ENCODE measurements at regions not wholly inside any gene's neighbourhood (a gene's known extent, or its start where the extent isn't known, plus 50 kb on each side); places are given as distances from the start of the nearest gene placed in this dataset.
"Not testable (repeated sequence)": the region's sequence is repeated elsewhere in the genome, so short reads cannot be mapped to it uniquely, and the experiment has no call there.

- no peak for DNase-seq (ENCODE audit: low read depth)
Measured at GRCh38 chr12:76177821-76178220, 93.3 kb upstream of the NAP1L1 start.

DNA sequence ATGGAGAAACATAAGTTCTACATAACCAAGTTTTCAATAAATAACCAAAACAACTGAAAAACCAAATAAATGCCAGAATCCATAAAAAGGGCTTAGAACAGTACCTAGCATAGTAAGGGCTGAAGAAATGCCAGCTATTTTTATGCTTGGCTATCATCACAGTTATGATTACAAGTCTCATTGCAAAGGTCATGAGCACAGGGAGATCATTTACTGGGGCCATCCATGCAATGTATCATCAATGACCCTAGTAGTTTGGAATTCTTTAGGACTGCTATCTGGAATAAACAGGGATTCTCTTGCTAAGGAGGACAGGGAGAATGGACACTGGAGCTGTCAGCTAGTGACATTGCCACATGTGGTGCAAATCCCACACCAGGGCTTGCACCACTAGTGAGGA is 92.5 kb upstream of the NAP1L1 start:
- DNase-seq (ENCODE audit: low read depth), result no peak

- not testable (repeated sequence) for DNase-seq (ENCODE audit: low read depth)
Measured at GRCh38 chr12:76175946-76176345, 91.5 kb upstream of the NAP1L1 start.

DNA sequence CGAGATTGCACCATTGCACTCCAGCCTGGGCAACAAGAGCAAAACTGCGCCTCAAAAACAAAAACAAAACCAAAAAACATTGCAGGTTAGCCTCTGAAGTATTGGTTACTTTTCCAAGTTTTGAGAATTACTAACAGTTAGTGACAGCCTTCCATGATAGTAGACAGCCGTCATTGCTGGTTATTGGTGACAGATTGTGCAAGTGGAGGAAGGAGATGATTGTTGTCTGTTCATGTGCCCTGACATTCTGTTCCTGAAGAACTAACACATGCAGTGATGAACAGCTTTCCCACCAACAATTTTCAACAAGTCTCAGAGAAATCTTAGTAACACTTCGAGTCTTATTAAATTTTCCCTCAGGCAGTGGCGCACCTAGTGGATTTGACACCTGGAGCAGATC is 89.3 kb upstream of the NAP1L1 start:
- no peak for DNase-seq (ENCODE audit: low read depth)

GRCh38 chr12:76158518-76159321 is 74.2 kb upstream of the NAP1L1 start:
- DNase-seq (ENCODE audit: low read depth), result peak; percentile 15

- no peak for DNase-seq (ENCODE audit: low read depth)
Measured at GRCh38 chr12:76156726-76157125, 72.2 kb upstream of the NAP1L1 start.

DNA sequence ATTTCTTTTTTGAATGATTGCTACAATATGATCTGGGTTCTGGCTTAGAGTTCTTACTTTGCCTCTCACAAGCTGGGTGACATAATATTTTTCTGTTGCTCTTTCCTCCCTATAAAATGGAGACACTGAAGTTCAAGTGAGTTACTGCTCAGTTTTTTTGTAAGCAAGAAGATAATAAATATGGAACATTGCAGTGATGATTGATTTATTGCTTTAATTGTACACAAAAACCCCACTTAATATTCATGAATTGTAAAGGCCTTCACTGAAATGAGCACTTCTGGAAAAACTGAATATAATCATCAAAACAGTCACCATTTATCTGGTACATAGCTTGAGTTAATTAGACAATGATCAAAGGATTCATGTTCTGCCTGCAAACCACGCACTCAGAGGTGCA is 71.8 kb upstream of the NAP1L1 start:
- no peak for DNase-seq (ENCODE audit: low read depth)

DNA sequence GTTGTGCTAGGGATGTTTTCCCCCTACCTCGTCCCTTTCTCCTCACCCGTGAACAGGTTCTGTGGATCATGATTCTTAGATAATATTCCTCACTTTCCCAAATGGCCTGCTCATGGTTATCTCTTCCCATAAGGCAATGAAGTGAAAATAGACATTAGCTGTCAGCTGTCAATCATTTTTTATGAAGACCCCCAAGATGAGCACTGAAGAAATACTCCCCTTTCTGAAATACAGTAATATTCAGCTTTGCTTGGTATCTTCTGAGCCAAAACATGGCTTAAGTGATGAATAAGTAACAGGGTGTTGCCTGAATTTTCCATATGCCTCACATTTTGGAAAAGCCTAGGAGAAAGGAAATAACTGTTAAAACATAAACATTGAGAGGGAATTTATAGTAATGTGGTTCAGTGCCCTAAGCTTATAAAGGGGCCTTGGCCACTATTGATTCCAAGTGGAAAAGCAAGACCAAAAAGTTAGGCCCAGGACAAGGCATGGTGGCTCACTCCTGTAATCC is 70.7 kb upstream of the NAP1L1 start:
- DNase-seq (ENCODE audit: low read depth), result no peak

DNA sequence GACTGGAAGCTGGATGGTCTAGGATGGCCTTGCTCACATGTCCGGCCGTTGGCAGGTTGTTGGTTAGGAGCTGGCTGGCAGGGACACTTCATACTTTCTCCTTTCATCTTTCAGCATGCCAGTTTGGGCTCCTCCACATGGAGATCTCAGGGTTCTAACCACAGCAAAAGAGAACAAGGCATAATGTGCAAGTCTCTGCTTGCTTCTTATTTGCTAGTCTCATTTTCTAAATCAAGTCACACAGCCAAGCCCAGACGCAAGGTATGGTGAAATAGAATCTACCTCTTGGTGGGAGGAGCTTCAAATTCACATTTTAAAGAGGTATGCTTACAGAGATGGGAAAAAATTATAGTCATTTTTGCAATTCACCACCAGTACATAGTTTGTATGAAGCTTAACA is 69.1 kb upstream of the NAP1L1 start:
- DNase-seq (ENCODE audit: low read depth), result no peak

DNA sequence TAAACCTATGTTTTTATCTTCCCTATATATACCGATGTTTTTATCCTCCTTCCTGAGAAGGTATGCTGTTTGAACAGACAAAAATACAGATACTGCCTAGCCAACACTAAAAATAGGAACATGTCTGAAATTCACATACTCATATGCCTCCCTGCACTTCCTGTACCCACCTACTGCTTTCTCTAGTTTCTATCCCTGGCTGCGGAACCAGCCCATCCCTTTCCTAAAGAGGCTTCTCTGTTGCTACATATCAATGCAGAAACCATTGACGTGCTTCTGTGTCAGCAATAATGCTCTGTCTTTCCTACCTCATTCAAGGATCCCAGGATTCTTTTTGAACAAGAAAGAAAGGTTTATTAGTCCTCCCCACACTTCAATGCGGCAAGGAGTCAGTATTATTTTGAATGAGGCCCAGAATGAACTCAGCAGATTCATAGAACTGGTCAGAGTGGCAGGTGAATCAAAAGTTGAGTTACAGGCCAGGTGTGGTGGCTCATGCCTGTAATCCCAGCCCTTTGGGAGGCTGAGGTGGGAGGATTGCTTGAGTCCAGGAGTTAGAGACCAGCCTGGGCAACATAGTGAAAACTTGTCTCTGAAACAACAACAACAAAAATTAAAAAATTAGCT is 67.8 kb upstream of the NAP1L1 start:
- no peak for DNase-seq (ENCODE audit: low read depth)

DNA sequence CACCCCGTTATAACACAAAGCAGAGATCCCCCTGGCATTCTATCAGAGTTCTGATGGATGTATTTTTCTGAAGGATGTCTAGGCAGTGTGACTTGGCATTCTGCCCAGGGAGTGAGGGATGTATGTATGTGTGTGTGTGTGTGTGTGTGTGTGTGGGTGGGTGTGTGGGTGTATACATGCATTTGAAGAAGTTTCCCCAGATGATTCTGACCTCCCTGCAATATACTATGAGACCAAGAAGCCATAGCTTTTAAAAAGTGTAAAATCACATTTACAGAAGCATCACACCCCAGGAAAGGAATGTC is 59.7 kb upstream of the NAP1L1 start:
- DNase-seq (ENCODE audit: low read depth), result no peak

DNA sequence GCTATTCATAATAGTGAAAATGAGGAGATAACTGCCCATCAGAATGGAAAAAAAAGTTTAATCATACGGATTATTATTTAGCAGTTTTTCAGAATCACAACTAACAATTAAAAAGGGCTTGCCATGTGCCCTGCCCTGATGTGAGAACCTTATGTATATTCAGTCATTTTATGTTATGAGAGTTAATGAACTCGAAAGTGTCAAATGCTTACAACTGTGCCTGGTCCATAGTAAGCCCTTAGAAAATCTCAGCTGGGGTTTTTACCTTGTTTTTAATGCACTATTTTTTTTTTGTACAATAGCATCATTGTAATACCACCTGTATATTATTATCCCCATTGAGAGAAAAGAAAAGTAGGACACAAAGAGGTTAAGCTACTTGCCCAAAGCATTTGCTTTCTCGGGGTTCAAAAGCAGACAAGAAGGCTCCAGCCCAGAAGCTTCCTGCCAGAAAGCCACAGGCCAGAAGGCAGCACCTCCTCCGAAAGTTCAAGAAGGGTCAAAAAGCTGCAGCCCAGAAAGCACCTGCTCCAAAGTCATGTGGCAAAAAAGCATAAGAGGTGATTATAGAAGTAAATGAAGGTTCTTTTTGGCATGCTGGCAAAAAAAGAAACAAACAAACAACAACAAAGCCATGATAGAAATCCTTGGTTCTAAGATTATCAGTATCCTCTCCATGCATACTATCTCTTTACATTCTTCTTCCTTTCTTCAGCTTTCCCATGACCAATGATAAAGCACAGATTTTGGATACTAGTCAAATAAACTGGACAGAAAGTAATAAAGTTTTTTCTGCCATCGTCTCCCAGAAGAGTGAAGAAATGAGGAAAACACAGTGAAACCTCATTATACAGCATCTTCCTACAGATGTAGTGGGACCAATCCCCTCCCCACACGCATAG is 59.1 kb upstream of the NAP1L1 start:
- no peak for DNase-seq (ENCODE audit: low read depth)

DNA sequence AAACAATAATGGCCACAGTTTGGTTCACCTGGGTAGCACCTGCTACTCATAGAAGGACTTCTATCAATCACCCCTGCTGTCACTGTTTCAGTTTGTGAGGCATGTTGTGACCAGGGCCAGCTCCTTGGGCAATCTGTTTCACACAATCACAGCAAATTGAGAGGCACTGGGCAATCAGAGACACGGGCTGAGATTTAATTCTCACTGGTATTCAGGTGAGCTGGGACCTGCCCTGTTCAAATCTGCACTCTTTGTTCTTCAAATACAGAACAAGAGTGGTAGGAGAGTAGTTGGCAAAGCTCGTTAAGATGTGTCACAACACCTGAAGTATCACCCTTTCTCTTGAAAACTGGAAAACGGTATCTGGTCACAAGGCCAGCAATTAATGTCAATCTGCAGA is 57.8 kb upstream of the NAP1L1 start:
- no peak for DNase-seq (ENCODE audit: low read depth)

DNA sequence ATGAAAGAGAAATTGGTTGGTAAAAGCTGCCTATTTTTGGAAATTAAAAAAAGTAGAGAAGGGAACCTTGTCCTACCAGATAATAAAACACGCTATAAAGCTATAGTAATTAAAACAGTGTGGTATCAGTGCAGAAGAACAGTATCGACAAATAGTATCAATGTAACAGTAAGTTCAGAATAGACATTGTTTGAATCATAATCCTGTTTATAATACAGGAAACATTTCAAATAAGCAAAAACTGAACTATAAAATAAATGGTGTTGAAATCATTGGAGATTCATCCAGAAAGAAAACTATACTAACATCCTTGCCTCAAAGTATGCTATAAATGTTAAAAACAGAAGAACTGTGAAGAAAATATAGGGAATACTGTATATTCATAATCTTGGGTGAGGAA is 54.2 kb upstream of the NAP1L1 start:
- no peak for DNase-seq (ENCODE audit: low read depth)

GRCh38 chr12:76137606-76138005 is 53.1 kb upstream of the NAP1L1 start:
- DNase-seq (ENCODE audit: low read depth), result no peak

GRCh38 chr12:76135456-76135855 is 51.0 kb upstream of the NAP1L1 start:
- DNase-seq (ENCODE audit: low read depth), result no peak

All from activated T-helper 1 cell treated with Interleukin-2 at 50 U/mL for 16 hours (primary cell).